ENCODE measurements at regions not wholly inside any gene's neighbourhood (a gene's known extent, or its start where the extent isn't known, plus 50 kb on each side); places are given as distances from the start of the nearest gene placed in this dataset.

DNA sequence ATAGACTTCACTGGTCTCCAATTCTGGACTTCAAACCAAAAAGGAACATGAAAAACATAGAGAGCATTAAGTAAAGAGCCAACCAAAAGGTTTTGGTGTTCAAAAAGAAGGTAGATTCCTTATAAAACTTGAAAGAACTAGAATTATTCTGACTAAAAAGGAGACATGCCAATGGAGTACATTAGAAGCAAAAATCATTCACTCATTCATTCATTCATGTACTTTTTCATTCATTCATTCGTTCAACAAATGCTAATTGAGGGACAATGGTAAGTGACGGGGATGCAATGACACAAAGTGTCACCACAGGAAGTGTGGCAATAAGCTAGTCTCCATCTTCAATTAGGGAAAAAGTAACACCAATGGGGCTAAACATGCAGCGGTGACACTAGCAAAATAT is 181.0 kb upstream of the ATP11B start:
- TF ChIP-seq, protein P1, sequence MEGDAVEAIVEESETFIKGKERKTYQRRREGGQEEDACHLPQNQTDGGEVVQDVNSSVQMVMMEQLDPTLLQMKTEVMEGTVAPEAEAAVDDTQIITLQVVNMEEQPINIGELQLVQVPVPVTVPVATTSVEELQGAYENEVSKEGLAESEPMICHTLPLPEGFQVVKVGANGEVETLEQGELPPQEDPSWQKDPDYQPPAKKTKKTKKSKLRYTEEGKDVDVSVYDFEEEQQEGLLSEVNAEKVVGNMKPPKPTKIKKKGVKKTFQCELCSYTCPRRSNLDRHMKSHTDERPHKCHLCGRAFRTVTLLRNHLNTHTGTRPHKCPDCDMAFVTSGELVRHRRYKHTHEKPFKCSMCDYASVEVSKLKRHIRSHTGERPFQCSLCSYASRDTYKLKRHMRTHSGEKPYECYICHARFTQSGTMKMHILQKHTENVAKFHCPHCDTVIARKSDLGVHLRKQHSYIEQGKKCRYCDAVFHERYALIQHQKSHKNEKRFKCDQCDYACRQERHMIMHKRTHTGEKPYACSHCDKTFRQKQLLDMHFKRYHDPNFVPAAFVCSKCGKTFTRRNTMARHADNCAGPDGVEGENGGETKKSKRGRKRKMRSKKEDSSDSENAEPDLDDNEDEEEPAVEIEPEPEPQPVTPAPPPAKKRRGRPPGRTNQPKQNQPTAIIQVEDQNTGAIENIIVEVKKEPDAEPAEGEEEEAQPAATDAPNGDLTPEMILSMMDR (IDR thresholded peaks at IDR 0.05): no peak
- no peak for TF ChIP-seq POLR2A (IDR thresholded peaks at IDR 0.05)

Measured in body of pancreas (tissue), 4 donors.